ENCODE measurements at regions not wholly inside any gene's neighbourhood (a gene's known extent, or its start where the extent isn't known, plus 50 kb on each side); places are given as distances from the start of the nearest gene placed in this dataset.

DNA sequence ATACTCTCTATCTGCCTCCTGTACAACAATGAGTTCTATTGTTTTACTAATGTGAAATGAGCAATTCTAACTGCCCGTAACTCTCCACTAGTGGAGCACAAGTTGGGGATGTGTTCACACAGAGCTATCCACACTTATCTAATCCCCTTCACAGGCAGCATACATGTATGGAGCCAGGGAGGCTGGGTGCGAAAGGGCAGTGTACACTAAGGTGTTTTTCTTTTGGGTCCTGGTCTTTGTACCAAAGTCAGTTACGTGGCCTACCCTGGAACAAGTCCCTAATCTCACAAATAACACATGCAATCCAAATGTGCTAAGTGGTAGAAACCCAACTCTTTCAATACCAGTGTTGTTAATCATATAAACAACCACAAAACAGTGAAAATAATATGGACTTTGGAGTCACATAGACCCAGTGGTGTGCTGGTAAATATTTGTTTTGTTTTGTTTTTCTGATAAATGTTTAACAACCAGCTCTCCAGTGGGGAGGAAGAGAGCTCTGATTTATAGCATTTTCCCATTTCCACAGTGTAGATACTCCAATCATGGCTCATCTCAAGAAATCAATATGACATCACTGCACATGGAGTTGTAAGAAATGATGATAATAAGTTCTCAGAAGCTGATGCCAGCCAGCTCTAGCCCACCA is 319.9 kb upstream of the DUSP10 start:
- no peaks in the 10 kb centered on the region for H3K36me3 ChIP-seq
- H3K9ac ChIP-seq (ENCODE audit: low read depth in 2 of 2, low read length in 2 of 2) = no peak overlapping the region
- intact Hi-C loops (cut with DNase I) = no loop called here
- no peaks in the 10 kb centered on the region for H3K9me3 ChIP-seq
- TF ChIP-seq, protein P1, sequence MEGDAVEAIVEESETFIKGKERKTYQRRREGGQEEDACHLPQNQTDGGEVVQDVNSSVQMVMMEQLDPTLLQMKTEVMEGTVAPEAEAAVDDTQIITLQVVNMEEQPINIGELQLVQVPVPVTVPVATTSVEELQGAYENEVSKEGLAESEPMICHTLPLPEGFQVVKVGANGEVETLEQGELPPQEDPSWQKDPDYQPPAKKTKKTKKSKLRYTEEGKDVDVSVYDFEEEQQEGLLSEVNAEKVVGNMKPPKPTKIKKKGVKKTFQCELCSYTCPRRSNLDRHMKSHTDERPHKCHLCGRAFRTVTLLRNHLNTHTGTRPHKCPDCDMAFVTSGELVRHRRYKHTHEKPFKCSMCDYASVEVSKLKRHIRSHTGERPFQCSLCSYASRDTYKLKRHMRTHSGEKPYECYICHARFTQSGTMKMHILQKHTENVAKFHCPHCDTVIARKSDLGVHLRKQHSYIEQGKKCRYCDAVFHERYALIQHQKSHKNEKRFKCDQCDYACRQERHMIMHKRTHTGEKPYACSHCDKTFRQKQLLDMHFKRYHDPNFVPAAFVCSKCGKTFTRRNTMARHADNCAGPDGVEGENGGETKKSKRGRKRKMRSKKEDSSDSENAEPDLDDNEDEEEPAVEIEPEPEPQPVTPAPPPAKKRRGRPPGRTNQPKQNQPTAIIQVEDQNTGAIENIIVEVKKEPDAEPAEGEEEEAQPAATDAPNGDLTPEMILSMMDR (IDR thresholded peaks at IDR 0.05) = no peak
- no peak overlapping the region for H3K4me3 ChIP-seq
- DNase-seq = no peak
- no peak overlapping the region for H3K27ac ChIP-seq
- H3K4me1 ChIP-seq = no peaks in the 10 kb centered on the region
- no peaks in the 10 kb centered on the region for H3K27me3 ChIP-seq

DNA sequence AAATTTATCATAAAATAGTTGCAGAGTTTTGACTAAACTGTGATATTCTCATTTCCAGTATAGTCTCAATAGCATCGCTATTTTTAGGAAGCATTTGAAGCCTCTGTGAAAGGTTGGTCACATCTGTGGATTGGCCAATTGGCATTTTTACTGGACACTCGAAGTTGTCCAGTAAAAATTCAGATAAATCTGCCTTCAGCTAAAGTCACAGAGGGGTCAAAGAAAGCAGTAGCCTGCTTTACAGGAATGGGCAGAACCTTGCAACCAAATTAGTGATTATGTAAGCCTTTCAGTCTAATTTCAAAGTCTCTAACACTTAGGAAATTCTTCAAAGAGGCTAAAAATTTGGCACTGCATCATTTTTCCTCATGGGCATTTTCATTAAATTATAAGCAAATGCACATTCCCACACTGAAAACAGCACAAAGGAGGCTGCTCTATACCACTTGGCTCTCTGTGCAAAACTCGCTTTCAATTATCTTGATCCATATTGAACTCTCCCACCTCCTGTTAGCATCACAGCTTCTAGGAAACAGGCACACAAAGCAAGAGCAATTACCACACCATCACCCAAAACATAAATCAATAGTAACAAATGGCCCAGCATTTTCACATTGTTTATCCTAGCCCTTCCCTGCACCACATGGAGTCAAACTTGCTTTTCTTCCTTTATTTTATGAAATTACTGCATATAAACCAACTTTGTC is 318.5 kb upstream of the DUSP10 start:
- no peak overlapping the region for H3K4me3 ChIP-seq
- intact Hi-C loops (cut with DNase I) = no loop called here
- TF ChIP-seq, protein P1 (IDR thresholded peaks at IDR 0.05) = no peak
- no peaks in the 10 kb centered on the region for H3K9me3 ChIP-seq
- no peaks in the 10 kb centered on the region for H3K36me3 ChIP-seq
- DNase-seq = no peak
- H3K27me3 ChIP-seq = no peaks in the 10 kb centered on the region
- no peaks in the 10 kb centered on the region for H3K4me1 ChIP-seq
- H3K9ac ChIP-seq (ENCODE audit: low read depth in 2 of 2, low read length in 2 of 2) = no peak overlapping the region
- no peak overlapping the region for H3K27ac ChIP-seq

DNA sequence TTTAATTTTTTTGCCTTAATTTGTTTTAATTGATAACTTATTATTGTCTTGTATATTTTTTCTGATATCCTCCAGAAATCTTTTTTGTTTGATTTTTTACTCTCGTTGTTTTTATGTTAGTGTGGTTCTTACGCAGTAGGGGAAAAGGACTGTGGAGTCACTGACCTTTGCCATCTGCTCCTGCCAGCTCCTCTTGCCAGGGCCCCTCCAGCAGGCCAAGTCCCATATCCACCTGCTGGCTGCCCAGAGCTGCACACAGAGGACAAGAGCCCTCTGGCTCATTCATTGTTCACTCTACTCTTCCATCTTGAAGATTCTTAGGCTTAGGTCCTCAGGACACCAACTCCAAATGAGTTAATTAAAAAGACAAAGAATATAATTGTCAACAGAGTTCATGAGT is 316.4 kb upstream of the DUSP10 start:
- H3K27me3 ChIP-seq = no peaks in the 10 kb centered on the region
- no peak overlapping the region for H3K4me3 ChIP-seq
- H3K9me3 ChIP-seq = no peaks in the 10 kb centered on the region
- intact Hi-C loops (cut with DNase I) = no loop called here
- TF ChIP-seq, protein P1 (IDR thresholded peaks at IDR 0.05) = no peak
- no peaks in the 10 kb centered on the region for H3K4me1 ChIP-seq
- H3K27ac ChIP-seq = no peak overlapping the region
- no peak for DNase-seq
- H3K9ac ChIP-seq (ENCODE audit: low read depth in 2 of 2, low read length in 2 of 2) = no peak overlapping the region
- H3K36me3 ChIP-seq = no peaks in the 10 kb centered on the region

DNA sequence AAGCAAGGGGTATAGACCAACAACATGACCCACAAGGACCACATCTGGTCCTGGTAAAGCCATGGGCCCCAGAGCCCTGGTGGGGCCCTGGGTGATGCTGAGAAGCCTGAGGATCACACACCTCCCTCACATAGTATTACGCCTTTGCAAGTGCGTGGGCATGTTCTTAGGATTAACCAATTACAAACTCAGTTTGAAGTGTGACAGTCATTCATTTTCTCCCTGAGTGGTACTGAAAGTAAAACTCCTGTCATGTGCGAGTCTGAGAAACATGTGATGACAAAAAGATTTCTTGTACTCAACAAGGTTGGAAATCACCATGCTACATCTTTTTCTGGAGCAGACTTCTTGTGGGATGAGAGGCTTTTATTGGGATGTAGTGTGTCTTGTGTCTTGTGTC is 315.3 kb upstream of the DUSP10 start:
- DNase-seq = no peak
- no peaks in the 10 kb centered on the region for H3K4me1 ChIP-seq
- H3K9ac ChIP-seq (ENCODE audit: low read depth in 2 of 2, low read length in 2 of 2) = no peak overlapping the region
- no peak overlapping the region for H3K27ac ChIP-seq
- TF ChIP-seq, protein P1 (IDR thresholded peaks at IDR 0.05) = no peak
- no peak overlapping the region for H3K4me3 ChIP-seq
- intact Hi-C loops (cut with DNase I) = no loop called here
- no peaks in the 10 kb centered on the region for H3K36me3 ChIP-seq
- H3K9me3 ChIP-seq = no peaks in the 10 kb centered on the region
- H3K27me3 ChIP-seq = no peaks in the 10 kb centered on the region

DNA sequence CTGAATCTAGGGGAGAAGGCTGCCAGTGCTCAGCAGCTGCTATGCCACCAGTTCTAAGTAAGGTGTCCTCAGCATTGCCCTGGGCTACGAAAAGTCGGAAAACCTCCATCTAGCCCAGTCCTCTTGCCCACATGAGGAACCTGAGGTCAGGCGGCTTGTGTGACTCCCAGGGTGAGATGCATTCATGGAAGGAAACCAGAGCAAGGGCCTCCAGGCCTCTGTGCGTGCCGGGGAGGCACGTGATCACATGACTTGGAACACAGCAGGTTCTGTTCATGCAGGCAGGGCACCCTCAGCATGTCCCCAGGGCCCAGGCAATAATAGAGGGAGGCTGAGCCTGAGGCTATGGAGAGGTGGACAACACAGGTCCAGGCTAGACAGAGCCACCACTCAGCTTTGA is 312.5 kb upstream of the DUSP10 start:
- Histone ChIP-seq H3K4me3 (no peak overlapping the region), H3K9ac (ENCODE audit: low read depth in 2 of 2, low read length in 2 of 2) (no peak overlapping the region), H3K9me3 (no peaks in the 10 kb centered on the region), H3K36me3 (no peaks in the 10 kb centered on the region), H3K27me3 (no peaks in the 10 kb centered on the region), H3K4me1 (no peaks in the 10 kb centered on the region), H3K27ac (no peak overlapping the region)
- intact Hi-C loops (cut with DNase I) = no loop called here
- TF ChIP-seq, protein P1 (IDR thresholded peaks at IDR 0.05) = no peak
- no peak for DNase-seq
